Stimulated activated CD4-positive, alpha-beta T cell treated with anti-CD3 and anti-CD28 coated beads, Interleukin-2, amount 100 ng/mL, for 4 hours (primary cell): ENCODE measurements at regions not wholly inside any gene's neighbourhood (a gene's known extent, or its start where the extent isn't known, plus 50 kb on each side); places are given as distances from the start of the nearest gene placed in this dataset.

ENCODE experiments used
- DNase-seq: peaks from one replicate; pipeline ENCODE4 v3.0.0-alpha.2; 2020; ENCODE audit warnings: low read depth

DNA sequence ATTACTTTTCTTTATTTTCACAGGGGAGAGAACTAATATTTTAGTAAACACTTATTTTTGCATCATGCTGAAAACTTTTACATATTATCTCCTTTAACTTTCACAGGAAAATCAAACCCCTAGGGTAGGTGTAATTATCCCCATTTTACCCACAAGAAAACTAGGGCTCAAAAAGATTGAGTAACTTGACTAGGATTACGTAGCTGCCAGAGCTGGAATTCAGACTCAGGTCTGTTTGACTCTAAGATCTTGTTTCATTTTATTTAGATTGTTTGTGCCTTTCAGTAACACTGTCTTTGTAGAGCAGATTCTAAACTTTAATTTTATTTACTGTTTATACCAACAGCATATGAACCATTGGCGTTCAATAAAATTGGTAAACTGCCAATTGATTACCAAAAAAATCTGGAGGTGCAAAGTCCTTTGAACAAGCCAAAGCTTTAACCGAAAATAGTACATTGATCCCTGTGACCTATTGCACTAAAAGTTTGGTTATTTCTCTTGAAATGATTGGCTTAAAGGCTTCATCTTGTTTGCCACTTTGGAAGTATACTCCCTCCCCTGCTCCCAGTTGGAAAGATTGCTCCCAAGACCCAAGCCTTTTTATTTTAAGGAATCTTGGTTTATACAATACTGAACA is 71.0 kb upstream of the WDR26 start:
- no peak for DNase-seq

DNA sequence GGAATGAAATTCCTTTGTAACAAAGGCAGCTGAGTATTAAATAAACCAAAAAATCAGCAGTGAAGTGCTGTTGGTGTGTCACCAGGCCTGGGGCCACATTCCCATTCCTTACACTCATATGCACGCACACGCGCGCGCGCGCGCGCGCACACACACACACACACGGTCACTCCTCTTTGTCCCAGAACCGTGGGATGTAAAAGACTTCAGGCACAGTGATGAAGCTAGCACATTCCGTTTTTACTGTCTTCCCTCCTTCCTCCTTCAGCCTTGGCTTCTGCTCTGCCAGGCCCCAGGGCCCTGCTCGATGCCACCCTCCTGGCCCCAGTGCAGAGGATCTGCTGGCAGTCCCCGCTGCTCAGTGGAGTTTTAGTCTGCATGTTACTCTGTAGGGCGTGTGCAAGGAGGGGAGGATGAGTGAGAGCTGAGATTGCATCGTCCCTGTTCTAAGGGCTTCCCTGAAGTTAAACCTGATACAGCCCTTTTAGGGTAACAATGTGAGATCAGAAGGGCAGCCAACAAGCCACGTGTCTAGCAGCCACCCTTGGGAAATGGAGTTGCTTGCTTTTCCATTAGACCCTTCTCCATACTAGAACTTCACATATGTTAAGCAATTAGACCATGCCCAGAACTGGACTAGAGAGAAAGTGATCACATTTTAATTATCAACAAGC is 71.7 kb upstream of the WDR26 start:
- no peak for DNase-seq

DNA sequence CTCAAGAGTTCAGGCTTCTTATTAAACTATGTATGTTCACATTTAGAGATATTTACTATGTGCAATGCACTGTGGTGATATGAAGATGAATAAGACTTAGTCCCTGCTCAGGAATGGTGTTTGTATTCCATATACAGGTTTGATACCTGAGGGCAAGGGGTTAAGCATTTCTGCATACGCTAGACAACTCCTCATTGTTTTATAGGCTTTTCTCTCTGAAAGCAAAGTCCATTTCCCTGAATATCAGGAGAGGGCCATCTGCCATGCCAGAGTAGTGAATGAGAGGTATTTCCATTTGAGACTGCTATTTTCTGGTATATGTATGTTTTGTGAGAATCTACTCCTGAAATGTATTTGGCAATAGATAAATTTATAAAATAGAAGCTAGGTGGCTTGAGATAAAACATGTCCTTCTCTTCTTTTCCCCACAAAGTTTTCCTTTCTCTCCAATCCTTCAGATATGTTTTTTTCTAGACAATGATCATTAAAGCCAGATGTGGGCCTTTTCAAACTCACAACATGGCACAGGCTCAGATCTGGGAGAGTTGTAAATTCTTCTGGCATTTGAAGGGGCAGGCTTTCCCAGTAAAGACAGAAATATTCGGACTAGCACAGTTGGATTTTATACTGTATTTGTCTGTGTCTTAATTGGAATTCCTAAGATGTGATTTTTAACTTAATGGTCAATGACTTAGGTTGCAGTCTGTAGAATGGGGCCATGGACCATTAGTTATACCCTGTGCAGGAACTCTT is 73.3 kb upstream of the WDR26 start:
- DNase-seq, result no peak

DNA sequence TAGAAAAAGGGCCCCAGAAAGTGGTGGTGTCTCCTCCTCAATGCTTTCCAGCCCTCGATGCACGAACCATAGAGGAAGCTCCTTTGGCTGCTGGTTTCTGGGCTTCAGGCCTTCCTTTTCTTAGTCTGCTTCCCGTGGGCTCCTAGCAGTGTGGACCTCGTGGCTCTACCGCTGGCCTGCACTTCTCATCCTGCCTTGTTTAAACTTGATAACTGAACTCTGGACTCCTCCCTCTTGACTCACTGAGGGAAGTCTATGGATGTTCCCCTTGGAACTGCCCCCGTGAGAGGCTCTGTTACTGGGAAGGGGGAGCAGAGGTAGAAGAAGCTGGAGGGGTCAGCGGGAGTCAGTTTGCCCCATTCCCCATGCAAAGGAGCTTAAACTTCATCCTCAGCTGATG is 75.3 kb upstream of the WDR26 start:
- DNase-seq, result no peak

DNA sequence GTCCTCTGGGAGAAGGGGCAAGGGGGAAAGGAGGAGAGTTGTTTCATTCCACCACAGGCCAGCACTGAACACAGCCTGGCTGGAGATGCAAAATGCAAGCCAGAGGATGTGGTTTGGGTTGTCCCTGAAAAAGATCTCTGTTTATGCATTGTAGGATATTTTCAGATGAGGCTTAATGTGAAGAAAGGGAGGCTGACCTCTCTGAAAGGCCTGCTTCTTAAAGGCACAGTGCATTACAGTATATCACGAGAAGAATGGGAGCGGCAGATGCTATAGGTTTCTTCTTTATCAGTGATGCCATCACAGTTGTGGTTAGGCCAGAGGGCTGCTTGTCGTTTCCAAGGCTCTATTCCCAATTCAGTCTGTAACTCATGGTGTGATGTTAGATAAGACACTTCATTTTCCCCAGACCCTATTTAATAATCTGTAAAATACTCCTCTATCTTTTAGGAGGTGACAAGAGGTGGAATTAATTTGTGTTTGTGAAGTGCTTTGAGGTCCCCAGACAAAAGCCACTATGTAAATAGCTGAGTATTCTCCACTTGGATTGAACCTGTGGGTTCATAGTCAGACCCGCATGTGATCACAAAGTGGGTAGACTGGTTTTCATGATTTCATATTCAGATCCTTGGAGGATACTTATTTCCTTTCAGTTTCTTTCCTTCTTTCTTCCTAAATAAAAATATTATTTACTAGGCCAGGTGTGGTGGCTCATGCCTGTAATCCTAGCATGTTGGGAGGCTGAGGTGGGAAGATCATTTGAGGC is 76.5 kb upstream of the WDR26 start:
- DNase-seq, result no peak

DNA sequence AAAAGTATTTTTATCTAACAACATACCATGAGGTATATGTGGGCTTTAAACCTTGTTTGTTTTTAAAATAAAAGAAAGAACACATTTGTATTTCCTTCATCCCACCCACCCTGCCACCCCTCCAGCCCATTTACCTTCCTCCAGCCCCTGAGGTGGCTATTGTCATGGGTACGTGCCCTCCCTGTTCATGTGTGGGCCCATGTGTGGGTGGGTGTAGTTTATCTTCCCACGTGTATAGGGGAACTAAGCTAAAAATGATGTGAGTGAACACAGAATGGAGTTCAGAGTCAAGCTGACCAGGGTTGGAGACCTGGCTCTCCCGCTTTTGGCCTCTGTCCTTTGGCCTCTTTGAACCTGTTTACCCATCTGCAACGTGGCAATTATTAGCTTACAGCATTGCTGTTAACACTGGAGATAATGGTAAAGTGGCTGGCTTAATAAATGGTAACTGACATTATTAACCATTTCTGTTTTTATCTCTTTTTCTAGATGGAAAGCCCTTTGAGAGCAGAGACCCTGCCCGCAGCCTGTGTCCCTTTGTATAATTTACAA is 78.1 kb upstream of the WDR26 start:
- DNase-seq, result no peak

DNA sequence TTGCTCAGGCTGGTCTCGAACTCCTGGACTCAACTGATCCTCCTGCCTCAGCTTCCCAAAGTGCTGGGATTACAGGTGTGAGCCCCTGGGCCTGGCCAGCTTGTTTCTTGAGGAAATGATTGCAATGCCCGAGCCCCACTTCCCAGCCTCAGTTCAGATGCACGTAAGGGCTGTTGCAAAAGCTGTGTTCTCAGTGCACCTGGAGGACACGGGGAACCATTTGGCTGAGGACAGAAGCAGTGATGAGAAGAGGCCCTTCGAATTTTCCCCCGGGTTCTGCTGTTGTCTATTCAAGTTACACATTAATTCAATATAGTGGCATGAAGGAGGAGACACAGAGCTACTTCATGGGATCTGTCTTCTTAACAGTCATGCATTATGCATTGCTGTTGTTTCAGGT is 78.8 kb upstream of the WDR26 start:
- no peak for DNase-seq

DNA sequence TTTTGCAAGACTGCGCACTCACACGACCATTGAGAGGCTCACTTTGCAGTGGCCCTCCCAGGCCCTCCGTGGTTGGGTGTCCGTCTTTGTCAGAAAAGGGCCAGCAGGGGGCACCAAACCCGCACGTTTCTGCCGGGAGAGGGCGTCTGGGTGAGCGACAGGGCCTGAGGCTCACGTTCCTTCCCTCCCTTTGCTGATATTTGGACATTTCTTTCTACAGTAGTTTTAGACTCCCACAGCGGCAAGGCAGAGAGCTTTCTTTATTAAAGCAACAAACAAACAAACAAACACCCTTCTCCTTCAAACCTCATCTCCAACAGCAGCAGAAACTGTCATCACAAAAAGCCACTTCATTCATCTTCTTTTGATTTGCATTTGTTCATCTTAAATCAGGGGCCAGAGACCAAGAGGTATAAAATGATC is 79.2 kb upstream of the WDR26 start:
- peak; percentile 65 for DNase-seq

DNA sequence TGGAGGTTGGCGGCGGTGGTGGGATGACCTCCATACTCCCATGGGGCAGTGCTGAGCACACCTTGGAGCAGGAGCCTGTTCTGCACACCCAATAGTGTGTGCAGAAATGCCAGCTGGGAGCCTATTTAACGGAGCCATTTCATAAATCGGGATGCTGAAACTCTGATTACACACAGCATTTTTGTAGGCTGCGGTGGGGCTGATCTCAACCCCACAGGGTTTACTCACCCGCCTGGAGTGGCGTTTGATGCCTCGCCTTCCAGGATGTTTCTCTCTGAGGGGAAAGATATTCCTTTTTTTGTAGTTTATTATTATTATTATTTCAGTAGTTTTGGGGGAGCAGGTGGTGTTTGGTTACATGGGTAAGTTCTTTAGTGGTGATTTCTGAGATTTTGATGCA is 82.6 kb upstream of the WDR26 start:
- DNase-seq, result no peak

DNA sequence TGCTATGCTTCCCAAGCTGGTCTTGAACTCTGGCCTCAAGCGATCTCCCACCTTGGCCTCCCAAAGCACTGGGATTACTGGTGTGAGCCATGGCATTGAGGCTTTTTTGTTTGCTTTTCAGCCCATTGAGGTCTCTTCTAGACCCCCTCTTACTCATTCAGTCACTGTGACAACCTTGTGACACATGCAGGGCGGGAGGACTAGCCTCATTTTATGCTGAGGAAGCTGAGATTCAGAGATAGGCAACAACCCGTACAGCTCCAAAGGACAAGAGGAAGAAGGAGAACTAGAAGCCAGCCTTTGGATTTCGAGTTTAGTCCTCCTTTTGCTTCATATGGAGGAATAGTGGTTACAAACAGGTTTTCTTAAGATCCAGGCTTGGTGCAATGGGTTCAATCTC is 83.9 kb upstream of the WDR26 start:
- no peak for DNase-seq

DNA sequence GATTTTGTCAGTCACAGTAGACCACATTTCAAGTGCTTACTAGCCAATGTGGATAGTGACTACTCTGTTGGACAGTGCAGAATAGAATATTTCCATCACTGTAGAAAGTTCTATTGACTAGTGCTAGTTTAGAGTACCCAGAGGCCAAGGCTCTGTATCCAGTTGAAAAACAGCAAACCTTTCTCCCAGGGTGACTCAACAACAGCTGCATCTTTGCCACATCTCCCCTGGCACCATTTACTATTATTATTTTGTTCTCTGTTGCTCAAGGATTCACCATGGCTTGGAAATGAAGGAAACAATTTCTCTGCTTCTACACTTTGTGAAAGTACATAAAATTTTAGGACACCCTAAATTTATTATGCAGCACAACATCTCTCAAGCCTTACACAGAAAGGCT is 85.3 kb upstream of the WDR26 start:
- no peak for DNase-seq

DNA sequence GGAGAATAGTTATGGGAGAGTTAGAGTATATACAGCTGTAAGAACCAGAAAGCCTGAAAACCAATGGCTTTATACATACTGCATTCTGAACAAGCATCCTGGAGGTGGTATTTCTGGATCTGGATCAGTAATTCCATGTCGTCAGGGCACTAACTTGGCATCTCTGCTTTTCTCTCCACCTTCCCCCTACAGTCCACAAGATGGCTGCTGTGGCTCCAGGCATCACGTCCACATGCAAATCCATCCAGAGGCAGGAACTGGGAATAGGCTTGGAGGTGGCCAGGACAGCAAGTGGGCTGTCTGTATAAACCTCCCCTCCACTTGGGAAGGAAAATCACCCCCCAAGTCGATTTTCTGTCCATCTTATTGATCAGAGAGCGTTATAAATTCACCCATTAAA is 86.2 kb upstream of the WDR26 start:
- DNase-seq, result no peak

DNA sequence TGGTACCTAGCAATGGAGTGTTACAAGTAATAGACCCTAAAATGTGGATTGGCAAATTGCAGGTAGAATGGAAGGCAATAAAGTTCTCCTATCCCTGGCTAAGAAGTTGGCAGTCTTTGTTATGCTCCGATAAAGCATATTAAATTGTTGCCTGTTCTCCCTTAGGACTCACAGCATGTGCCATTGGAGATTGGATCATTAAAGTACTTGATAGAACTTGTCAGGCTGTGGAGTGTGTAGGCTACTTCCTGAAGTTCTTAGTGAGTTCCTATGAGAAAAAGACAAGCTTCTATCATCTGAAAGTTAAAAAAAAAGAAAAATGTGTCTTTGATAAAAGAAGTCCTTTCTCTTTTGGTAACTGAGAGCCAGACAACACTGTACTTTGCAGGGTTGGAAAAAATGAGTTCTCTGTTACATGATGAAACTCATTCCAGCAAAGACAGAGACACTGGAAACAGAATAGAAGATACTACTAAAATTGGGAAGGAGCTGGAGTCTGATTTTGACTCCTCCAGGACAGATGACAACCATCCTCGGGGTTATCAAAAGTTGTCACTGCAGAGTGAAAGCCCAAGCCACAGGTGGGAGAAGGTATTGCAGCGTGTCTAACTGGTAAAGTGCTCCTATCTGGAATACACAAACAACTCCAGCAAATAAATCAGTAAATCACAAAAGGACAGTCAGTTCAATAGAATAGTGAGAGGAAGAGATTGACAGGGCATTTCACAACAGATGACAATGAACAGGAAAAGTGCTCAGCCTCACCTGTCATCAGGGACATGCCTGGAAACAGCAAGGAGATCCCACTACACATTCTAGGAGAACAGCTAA is 87.5 kb upstream of the WDR26 start:
- no peak for DNase-seq

DNA sequence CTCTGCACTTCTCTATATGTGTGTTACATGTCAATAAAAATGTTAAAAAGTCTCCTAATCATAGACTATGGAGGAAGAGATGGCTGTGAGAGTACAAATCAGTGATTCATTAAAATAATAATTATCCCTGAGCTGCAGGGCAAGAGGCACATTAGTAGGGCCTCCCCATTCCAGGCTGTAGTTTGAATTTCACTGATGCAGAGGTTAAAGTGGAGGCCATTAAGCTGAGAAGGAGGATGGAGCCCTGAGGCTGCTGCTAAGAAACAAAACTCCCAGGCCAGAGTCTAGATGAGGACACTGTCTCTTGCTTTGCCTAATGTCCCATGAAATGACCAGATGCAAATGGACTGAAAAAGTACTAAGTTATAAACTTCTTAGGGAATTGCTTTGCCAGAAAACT is 89.1 kb upstream of the WDR26 start:
- DNase-seq, result no peak

DNA sequence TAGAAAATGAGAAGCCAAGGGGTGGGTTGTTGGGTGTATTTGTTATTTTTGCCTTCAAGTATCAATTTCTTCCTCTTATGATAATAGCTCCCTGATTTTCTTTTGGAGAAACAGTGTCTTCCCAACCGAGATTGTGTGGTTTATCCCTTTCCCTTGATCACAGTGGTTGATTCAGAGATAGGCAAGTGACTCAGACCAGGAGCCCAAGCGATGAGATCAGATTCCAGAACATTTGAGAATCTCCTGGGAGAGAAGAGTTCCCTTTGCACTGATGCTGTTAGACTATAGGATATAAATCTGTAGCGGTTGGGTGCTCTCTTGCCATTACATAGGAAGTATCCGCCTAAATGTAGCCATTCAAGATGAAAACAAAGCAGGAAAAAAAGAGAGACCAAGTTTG is 90.1 kb upstream of the WDR26 start:
- DNase-seq, result no peak

DNA sequence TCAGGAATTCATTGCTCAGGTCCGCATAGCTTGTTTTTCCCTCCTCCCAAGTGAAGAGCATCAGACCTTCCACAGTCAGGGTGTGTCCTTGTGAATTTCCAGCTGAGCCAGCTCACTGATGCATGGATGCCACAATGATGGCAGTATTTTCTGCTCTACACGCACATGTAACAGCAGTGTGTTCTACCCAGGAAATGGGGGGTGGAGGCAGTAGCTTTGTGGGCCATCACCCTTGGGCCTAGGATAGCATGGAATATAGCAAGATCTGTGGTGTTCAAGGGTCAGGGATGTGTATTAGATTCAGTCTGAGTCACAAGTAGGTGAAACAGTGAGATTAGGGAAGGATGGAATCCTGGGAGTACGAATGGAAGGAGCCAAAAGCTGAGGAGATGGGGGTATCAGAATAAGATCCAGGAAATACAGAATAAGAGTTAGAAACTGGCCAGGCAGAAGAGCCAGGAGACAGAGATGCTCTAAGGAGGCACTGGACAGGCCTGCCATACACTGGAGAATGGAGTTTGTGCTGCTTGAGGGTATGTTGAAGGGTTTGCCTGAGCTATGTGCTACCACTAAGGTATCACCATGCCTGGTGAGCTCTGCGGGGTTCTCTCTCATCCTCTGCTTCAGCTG is 90.6 kb upstream of the CNIH3 start:
- DNase-seq, result no peak

DNA sequence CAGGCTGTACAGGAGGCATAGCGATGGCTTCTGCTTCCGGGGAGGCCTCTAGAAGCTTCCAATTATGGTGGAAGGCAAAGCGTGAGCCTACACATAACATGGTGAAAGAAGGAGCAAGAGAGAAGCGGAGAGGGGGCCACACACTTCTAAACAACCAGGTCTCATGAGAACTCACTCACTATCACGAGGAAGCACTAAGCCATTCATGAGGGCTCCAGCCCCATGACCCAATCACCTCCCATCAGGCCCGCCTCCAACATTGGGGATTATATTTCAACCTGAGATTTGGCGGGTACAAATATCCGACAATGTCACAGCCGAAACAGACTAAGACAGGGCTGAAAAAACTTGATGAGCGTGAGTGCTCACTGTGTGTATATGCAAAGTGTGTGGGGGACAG is 89.3 kb upstream of the CNIH3 start:
- no peak for DNase-seq

DNA sequence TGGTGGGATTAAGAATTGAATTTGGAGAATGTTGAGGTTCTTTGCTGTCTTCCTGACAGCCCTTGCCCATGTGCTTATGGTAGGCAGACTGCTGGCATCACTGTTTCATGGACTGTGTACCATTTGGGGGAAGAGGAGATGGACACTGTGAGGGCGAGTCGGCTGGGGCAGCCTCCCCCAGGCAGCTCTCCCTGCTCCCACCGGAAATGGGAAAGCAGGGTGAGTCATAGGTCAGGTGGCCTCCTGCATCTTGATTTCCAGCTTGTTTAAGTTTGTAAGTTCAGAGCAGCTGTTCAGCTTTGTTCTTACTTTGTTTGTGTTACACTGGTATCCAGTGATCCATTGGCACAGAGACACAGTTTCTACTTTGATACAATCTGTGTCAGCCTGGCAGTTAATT is 87.2 kb upstream of the CNIH3 start:
- no peak for DNase-seq

DNA sequence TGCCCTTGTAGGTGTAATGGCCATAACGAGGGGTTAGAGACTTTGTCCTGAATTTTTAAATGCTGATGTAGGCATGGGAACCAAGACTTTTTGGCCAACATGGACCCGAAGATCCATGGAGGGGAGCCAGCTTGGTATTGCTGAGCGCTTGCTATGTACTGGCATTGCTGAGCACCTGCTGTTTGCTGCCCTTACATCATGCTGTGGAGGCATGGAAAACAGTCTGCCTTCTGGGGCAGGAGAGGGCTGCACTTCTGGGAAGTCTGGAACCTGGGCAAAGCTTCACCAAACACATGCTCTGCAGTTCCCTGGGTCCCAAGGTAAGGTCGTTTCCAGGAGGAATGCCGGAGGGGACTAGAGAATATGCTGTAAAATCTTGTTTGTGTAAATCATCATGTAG is 86.3 kb upstream of the CNIH3 start:
- DNase-seq, result no peak

DNA sequence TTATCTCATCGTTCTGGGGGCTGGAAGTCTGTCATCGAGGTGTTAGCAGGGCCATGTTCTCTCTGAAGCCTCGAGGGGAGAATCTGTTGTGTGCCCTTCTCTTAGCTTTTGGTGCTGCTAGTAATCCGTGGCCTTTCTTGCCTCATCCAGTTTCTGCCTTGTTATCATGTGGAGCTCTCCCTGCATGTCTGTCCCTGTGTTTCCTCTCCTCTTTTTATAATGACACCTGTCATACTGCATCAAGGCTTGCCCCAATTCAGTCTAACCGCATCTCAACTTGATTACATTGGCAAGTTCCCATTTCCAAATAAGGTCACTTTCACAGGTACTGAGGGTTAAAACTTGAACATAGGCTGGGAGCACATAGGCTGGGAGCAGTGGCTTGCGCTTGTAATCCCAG is 82.6 kb upstream of the CNIH3 start:
- no peak for DNase-seq

DNA sequence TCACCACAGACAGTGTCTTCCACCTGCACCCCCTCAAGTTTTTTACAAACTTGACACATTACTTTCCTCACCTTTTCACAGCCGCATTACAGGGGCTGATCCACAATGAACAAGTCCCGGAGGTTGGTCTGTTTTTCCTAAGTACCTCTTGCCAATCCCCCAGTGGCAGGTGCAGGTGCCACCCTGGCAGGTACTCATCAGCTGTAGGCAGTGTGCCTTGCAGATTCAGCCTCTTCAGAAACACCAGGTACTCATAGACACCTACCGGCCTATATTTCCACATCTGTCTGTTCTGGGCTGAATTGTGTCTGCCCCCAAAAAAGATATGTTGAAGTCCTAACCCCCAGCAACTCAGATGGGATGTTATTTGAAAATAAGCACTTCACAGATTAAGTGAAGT is 81.4 kb upstream of the CNIH3 start:
- DNase-seq, result no peak
